ENCODE measurements at regions not wholly inside any gene's neighbourhood (a gene's known extent, or its start where the extent isn't known, plus 50 kb on each side); places are given as distances from the start of the nearest gene placed in this dataset.

GRCh38 chr2:228700638-228701037 lies 519.2 kb upstream of the SPHKAP start:
- no peak for TF ChIP-seq POLR2A (IDR thresholded peaks at IDR 0.05; ENCODE audit: low read length)
- TF ChIP-seq GATA1 (IDR thresholded peaks at IDR 0.05; ENCODE audit: low read depth, low read length): no peak
